Glutamatergic neuron (in vitro differentiated cells): ENCODE measurements at regions not wholly inside any gene's neighbourhood (a gene's known extent, or its start where the extent isn't known, plus 50 kb on each side); places are given as distances from the start of the nearest gene placed in this dataset.
"Not testable (repeated sequence)": the region's sequence is repeated elsewhere in the genome, so short reads cannot be mapped to it uniquely, and the experiment has no call there.

ENCODE experiments used
- DNase-seq: peaks from one replicate; pipeline ENCODE4 v3.0.0; 2022
- H3K27ac Mint-ChIP-seq: one replicate; pipeline ENCODE4 v1.8.0; 2020; ENCODE audit warnings: mild to moderate bottlenecking, mixed read lengths, inconsistent platforms; ENCODE audit not compliant: unreplicated experiment
- H3K27me3 Mint-ChIP-seq: one replicate; pipeline ENCODE4 v1.8.0; 2020; ENCODE audit warnings: mild to moderate bottlenecking, moderate library complexity, mixed read lengths, inconsistent platforms; ENCODE audit not compliant: unreplicated experiment
- H3K36me3 Mint-ChIP-seq: one replicate; pipeline ENCODE4 v1.8.0; 2020; ENCODE audit warnings: mild to moderate bottlenecking, mixed read lengths, inconsistent platforms; ENCODE audit not compliant: unreplicated experiment
- H3K4me1 Mint-ChIP-seq: one replicate; pipeline ENCODE4 v1.8.0; 2020; ENCODE audit warnings: mild to moderate bottlenecking, low read depth, mixed read lengths, inconsistent platforms; ENCODE audit not compliant: unreplicated experiment
- H3K4me3 Mint-ChIP-seq: one replicate; pipeline ENCODE4 v1.8.0; 2020; ENCODE audit warnings: mild to moderate bottlenecking, mixed read lengths, inconsistent platforms; ENCODE audit not compliant: unreplicated experiment
- H3K9me3 Mint-ChIP-seq: one replicate; pipeline ENCODE4 v1.8.0; 2020; ENCODE audit warnings: mild to moderate bottlenecking, moderate library complexity, mixed read lengths, inconsistent platforms; ENCODE audit not compliant: unreplicated experiment
- TF ChIP-seq, protein P1 (sequence below): fragments of 200-600 bp; sonication (generic); IDR thresholded peaks from one replicate; pipeline ENCODE4 v1.5.0; 2021; ENCODE audit not compliant: partially characterized antibody, unreplicated experiment

- Mint-ChIP-seq H3K4me1 (no peaks in the 10 kb centered on the region), H3K4me3 (no peak overlapping the region), H3K9me3 (peaks cover 29% of the 10 kb centered on the region), H3K36me3 (peaks cover 6% of the 10 kb centered on the region), H3K27ac (no peak overlapping the region), H3K27me3 (peaks cover 6% of the 10 kb centered on the region)
- no peak for DNase-seq
- TF ChIP-seq, protein P1, sequence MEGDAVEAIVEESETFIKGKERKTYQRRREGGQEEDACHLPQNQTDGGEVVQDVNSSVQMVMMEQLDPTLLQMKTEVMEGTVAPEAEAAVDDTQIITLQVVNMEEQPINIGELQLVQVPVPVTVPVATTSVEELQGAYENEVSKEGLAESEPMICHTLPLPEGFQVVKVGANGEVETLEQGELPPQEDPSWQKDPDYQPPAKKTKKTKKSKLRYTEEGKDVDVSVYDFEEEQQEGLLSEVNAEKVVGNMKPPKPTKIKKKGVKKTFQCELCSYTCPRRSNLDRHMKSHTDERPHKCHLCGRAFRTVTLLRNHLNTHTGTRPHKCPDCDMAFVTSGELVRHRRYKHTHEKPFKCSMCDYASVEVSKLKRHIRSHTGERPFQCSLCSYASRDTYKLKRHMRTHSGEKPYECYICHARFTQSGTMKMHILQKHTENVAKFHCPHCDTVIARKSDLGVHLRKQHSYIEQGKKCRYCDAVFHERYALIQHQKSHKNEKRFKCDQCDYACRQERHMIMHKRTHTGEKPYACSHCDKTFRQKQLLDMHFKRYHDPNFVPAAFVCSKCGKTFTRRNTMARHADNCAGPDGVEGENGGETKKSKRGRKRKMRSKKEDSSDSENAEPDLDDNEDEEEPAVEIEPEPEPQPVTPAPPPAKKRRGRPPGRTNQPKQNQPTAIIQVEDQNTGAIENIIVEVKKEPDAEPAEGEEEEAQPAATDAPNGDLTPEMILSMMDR: no peak
These were observed 822.5 kb downstream of the KCNJ18 start for GRCh38 chr17:22514767-22515320.

DNA sequence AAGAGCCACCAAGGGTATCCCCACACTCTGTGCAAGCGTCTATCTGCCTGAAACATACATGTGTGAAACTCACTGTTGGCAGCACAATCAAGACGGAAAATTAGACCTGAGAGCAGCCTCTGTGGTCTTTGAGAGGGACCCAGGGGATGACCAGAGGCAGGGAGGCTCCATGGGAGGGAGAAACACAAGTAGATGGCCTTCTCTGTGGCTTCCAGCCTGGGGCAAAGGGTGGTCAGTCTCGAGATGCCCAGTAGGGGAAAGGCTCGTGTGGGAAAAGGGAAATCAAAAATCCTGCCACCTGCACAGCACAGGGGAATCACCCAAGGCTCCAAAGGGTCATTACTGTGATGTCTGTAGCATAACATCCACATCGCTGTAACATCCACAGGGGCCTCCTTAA, 823.3 kb downstream of the KCNJ18 start:
- TF ChIP-seq, protein P1: no peak
- Mint-ChIP-seq H3K27ac (no peak overlapping the region), H3K4me3 (no peak overlapping the region), H3K9me3 (peaks cover 28% of the 10 kb centered on the region), H3K27me3 (peaks cover 6% of the 10 kb centered on the region), H3K36me3 (peaks cover 6% of the 10 kb centered on the region), H3K4me1 (no peaks in the 10 kb centered on the region)
- no peak for DNase-seq

DNA sequence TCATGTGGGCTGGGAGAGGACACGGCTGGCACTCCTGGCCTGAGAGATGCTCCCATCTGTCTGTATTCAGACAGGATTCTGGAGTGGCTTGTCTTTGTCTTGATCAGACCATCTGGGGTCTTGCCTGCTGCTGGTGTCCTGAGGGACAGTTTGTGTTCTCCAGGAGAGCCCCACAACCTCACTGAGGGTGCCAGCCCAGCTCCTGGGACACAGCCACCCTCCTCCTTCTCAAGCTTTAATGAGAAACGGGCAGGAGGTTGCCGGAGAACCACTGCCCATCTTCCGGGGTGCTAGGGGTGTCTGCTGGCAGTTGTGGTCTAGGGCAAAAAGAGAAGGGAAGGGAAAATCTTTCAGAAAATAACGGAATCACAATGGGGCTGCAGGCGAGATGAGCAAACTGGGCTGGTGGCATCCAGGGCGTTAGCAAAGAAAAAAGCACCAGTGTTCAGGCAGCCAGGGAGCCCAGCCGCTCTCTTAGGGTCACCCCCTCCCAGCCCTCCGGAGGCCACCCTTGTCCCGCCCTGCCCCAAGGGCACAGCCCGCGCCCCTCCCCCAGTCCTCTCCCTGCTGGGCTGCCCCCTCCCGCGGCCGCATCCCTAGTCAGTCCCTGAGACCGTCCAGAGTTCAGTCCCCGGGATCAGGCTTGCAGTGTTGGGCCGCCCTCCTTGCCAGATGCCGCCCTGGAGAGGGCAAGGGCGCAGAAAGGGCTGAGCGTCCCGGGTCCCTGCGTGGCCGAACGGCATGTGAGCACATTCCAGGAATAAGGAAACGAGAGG, 824.7 kb downstream of the KCNJ18 start:
- no peak overlapping the region for H3K27ac Mint-ChIP-seq
- no peak for DNase-seq
- H3K27me3 Mint-ChIP-seq: peaks cover 4% of the 10 kb centered on the region
- H3K4me3 Mint-ChIP-seq: no peak overlapping the region
- H3K4me1 Mint-ChIP-seq: no peaks in the 10 kb centered on the region
- peaks cover 19% of the 10 kb centered on the region for H3K9me3 Mint-ChIP-seq
- no peaks in the 10 kb centered on the region for H3K36me3 Mint-ChIP-seq
- TF ChIP-seq, protein P1: no peak

- TF ChIP-seq, protein P1: no peak
These were observed 825.4 kb downstream of the KCNJ18 start for GRCh38 chr17:22517716-22518115.

DNA sequence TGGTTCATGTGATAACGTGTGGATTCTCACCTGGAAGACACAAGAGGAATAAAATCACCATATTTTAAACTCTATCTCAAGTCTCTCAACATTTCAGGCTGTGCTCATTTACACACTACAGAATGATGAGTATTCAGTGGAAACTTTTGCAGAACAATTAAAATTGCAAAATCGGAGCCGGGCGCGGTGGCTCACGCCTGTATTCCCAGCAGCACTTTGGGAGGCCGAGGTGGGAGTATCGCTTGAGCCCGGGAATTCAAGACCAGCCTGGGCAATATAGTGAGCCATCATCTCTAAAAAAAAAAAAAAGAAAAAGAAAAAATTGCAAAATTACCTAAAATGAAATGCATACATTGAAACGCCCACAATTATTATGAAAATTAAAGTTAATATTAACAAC, 825.9 kb downstream of the KCNJ18 start:
- Mint-ChIP-seq H3K4me1 (no peaks in the 10 kb centered on the region), H3K36me3 (no peaks in the 10 kb centered on the region), H3K9me3 (peaks cover 19% of the 10 kb centered on the region), H3K27me3 (peaks cover 4% of the 10 kb centered on the region), H3K27ac (no peak overlapping the region), H3K4me3 (no peak overlapping the region)
- no peak for DNase-seq
- TF ChIP-seq, protein P1: no peak

More at GRCh38 chr17:22517716-22518115, 825.4 kb downstream of the KCNJ18 start:
- Mint-ChIP-seq H3K36me3 (no peaks in the 10 kb centered on the region), H3K9me3 (peaks cover 19% of the 10 kb centered on the region), H3K4me3 (no peak overlapping the region), H3K27me3 (peaks cover 4% of the 10 kb centered on the region), H3K27ac (no peak overlapping the region), H3K4me1 (no peaks in the 10 kb centered on the region)
- DNase-seq: no peak

GRCh38 chr17:22548873-22549272, 856.5 kb downstream of the KCNJ18 start:
- not testable (repeated sequence) for H3K9me3 Mint-ChIP-seq, H3K4me3 Mint-ChIP-seq, H3K4me1 Mint-ChIP-seq, DNase-seq, H3K27ac Mint-ChIP-seq, H3K36me3 Mint-ChIP-seq, H3K27me3 Mint-ChIP-seq

DNA sequence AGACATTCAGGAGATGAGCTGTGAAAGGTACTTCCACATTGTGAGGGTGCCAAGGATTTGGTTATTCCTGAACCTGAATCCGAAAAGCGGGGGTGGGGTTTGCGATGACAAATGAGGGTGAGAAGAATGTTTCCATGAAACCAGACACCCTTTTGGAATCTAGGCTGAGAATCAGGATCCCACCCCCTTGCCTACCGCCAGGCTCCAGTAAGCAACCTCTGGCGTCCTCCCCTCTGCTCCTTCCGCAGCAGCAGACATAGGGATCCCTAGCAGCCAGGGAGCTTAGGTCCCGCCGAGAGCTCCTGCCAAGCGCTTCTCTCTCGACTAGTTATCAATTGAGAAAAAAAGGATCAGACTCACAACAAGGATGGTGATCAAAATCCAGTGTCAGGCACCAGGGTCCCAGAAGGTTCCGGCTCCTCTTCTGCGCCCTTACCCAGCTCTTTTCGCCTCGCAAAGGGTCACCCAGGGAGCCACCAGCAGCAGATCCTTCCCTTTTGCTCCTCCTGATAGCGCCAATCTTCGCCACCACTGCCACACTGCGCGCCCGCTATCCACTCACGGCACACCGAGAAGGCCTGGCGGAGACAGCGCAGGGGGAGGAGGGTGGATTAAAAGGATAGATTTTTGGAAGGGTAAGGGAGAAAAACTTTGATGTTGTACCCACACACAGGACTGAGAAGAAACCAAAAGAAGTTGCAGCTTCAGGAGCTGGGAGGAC, 859.5 kb downstream of the KCNJ18 start:
- not testable (repeated sequence) for DNase-seq, H3K27ac Mint-ChIP-seq, H3K4me3 Mint-ChIP-seq, H3K27me3 Mint-ChIP-seq, H3K36me3 Mint-ChIP-seq, H3K4me1 Mint-ChIP-seq
- peaks cover 12% of the 10 kb centered on the region for H3K9me3 Mint-ChIP-seq
